ENCODE measurements at regions not wholly inside any gene's neighbourhood (a gene's known extent, or its start where the extent isn't known, plus 50 kb on each side); places are given as distances from the start of the nearest gene placed in this dataset.
"Not testable (repeated sequence)": the region's sequence is repeated elsewhere in the genome, so short reads cannot be mapped to it uniquely, and the experiment has no call there.

DNA sequence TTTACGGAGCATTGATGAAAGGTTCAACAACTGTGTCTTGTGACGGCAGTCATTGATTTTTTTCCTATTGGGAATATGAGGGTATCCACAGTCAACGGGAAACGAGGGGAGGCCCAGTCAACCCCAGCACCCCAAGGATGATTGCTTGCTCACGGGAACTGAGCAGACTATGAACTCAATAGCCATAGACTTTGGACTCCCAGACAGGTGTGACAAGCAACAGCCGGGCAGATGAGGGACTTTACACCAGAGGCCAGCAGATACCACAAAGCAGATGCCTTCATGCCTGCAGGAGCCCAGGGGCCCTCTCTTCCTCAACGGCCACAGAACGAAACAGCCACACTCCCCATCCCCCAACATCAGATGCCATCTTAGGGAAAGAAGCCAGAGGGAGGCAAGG lies 80.3 kb upstream of the FLT1 start:
- H3K4me3 ChIP-seq (ENCODE audit: low read depth, low read length), result no peak overlapping the region
- no peak for DNase-seq (ENCODE audit: low read depth)

GRCh38 chr13:28574617-28575142 lies 79.8 kb upstream of the FLT1 start:
- no peak overlapping the region for H3K4me3 ChIP-seq (ENCODE audit: low read depth, low read length)
- DNase-seq (ENCODE audit: low read depth), result peak; percentile 94

DNA sequence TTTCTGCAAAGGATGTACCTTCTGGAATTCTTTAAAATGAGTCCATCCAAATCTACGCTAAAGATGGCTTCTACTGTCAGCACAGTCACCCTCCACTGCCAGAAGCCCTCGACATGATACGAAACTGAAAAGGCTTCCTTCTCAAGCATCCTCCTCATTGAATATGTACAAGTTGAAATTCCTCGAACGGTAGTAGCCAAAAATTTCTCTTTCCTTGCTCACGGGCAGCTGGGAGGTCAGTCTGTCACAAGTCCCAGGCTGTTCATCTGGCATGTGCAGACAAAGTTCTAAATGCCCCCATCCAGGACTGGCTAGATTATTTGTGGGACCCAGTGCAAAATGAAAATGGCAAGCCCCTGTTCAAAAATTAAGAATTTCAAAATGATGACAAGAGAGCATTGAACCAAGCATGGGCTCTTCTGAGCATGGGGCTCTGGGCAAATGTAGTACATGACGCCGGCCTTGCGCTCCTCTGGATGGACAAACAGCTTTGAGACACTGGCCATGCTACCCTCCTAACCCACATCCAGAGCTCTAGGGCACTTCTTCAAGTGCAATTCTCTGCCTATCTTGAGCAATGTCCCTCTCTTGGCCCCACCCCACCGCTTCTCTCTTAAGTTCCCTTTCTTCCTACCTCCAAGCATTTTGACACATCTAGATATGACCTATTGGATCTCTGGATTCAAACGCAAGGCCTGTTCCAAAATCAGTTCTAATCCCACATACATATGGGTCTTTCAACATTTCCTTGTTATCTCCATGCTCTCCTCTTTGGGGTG lies 78.9 kb upstream of the FLT1 start:
- no peak for DNase-seq (ENCODE audit: low read depth)
- H3K4me3 ChIP-seq (ENCODE audit: low read depth, low read length), result no peak overlapping the region

- DNase-seq (ENCODE audit: low read depth), result no peak
Observed at GRCh38 chr13:28572871-28573270, 77.9 kb upstream of the FLT1 start.

GRCh38 chr13:28570356-28570755 lies 75.4 kb upstream of the FLT1 start:
- H3K4me3 ChIP-seq (ENCODE audit: low read depth, low read length); DNase-seq (ENCODE audit: low read depth): not testable (repeated sequence)

More at GRCh38 chr13:28572871-28573270, 77.9 kb upstream of the FLT1 start:
- no peak overlapping the region for H3K4me3 ChIP-seq (ENCODE audit: low read depth, low read length)

- H3K4me3 ChIP-seq (ENCODE audit: low read depth, low read length), result no peak overlapping the region
- DNase-seq (ENCODE audit: low read depth), result no peak
Observed at GRCh38 chr13:28569886-28570285, 75.0 kb upstream of the FLT1 start.

DNA sequence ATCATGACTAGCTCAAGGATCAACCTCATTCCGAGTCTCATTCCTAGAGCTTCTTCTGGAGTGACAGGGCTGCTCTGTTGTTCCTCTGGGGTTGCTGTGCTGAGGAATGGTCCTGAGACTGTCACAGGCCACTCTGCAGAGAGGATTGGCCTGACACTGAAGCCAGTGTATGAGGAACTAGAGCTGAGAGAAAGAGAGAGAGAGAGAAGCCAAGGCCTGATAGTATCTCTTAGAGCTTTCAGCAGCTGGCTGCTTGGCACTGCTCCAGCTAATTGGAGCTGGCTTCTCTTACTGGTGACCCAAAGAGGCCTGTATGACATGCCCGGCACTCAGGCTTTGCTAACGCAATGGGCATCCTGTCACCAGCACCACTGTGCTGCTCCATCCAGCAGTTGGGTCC lies 73.4 kb upstream of the FLT1 start:
- H3K4me3 ChIP-seq (ENCODE audit: low read depth, low read length), result no peak overlapping the region
- no peak for DNase-seq (ENCODE audit: low read depth)

DNA sequence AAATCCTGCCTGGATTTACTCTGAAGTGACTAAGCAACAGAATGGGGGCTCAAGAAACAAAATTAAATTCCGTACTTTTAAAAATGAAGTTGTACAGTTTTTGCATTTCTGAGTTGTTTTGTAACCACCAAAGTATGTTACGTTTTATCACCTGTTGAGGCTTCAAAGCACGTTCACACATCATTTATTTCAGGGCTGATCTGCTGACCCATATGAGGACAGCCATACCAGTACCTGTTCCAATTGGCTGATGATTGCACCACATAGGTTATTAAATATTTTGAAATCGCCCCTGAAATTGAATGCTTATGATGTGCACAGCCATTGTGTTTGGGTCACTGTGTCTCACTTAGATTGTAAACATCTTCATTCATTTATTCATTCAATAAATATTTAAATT lies 72.0 kb upstream of the FLT1 start:
- no peak for DNase-seq (ENCODE audit: low read depth)
- no peak overlapping the region for H3K4me3 ChIP-seq (ENCODE audit: low read depth, low read length)

GRCh38 chr13:28566283-28566682 lies 71.4 kb upstream of the FLT1 start:
- no peak overlapping the region for H3K4me3 ChIP-seq (ENCODE audit: low read depth, low read length)
- DNase-seq (ENCODE audit: low read depth), result no peak

DNA sequence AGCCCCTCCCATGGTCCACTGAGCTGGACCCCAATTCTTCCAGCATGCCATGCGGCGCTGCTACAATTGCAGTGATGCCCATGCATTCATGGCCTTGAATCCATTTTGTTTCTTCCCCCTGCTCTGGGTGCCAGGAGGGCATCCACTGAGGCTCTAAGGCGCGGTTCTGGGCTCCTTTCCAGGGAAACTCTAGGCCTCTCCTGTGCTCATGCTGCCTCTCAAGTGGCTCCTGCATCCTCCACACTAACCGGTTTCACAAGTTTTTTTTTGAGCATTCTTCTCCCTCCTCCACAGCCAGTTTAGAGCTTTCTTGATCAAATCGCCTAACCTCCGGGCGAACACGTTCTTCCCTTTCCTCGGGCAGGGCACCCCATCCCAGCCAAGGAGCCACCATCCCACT lies 69.1 kb upstream of the FLT1 start:
- no peak for DNase-seq (ENCODE audit: low read depth)
- no peak overlapping the region for H3K4me3 ChIP-seq (ENCODE audit: low read depth, low read length)

GRCh38 chr13:28563609-28564008 lies 68.7 kb upstream of the FLT1 start:
- DNase-seq (ENCODE audit: low read depth), result no peak
- H3K4me3 ChIP-seq (ENCODE audit: low read depth, low read length), result no peak overlapping the region

GRCh38 chr13:28560612-28561011 lies 65.7 kb upstream of the FLT1 start:
- no peak overlapping the region for H3K4me3 ChIP-seq (ENCODE audit: low read depth, low read length)

DNA sequence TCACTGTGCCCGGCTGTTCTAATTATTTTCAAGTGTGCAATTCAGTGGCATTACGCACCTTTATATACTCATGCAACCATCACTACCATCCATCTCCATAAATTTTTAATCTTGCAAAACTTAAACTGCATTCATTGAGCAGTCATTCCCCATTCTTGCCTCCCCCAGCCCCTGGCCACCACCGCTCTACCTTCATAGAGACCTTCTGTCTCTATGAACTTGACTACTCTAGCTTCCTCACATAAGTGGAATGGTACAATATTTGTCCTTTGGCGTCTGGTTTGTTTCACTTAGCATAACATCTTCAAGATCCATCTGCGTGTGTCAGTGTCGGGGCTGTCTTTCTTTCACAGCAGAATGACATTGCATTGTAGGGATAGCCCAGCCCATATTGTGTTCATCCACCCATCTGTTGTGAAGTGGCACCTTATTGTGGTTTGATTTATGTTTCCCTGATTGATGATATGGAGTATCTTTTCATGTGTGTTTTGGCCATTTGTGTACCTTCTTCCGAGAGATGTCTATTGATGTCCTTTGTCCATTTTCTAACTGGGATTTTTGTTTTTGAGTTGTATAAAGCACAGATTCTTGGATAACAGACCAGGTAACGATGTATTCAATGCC lies 64.8 kb upstream of the FLT1 start:
- no peak for DNase-seq (ENCODE audit: low read depth)
- no peak overlapping the region for H3K4me3 ChIP-seq (ENCODE audit: low read depth, low read length)

More at GRCh38 chr13:28560612-28561011, 65.7 kb upstream of the FLT1 start:
- no peak for DNase-seq (ENCODE audit: low read depth)

GRCh38 chr13:28558567-28558966 lies 63.6 kb upstream of the FLT1 start:
- DNase-seq (ENCODE audit: low read depth), result no peak
- H3K4me3 ChIP-seq (ENCODE audit: low read depth, low read length), result no peak overlapping the region

DNA sequence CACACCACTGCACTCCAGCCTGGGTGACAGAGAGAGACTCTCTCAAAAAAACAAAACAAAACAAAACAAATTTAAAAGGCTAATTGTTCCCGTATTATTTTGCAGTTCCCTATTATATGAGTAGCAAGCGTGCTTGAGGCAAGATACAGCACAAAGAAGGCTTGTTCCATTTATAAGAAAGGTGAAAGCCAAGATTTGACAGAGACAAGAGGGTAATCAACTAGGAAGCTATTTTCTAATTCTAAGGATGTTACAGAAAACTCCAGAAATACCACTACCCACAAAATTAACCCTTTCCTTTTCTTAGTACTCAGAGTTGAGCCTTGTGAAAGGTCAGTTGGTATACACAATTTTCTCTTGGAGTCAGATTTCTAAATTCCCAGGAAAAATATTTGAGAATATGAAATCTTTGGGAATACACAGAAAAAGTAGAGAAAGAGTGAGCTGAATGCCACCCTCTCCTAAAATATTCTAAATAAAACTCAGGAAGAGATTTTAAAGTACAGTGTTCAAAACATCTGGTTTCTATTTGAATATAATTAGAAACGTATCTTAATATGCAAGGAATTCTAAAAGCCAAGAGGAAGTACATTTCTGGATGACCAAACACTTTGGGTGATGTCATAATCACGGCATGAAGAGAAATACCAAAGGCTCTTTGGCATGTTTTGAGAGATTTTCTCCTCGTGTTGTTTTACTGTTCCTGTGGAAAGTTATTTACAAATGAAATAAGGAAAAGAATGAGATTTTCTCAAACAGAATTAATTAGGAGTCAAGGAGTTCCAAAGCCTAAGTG lies 63.0 kb upstream of the FLT1 start:
- peak; percentile 63 for DNase-seq (ENCODE audit: low read depth)
- no peak overlapping the region for H3K4me3 ChIP-seq (ENCODE audit: low read depth, low read length)

GRCh38 chr13:28555096-28555495 lies 60.2 kb upstream of the FLT1 start:
- DNase-seq (ENCODE audit: low read depth), result no peak
- no peak overlapping the region for H3K4me3 ChIP-seq (ENCODE audit: low read depth, low read length)

DNA sequence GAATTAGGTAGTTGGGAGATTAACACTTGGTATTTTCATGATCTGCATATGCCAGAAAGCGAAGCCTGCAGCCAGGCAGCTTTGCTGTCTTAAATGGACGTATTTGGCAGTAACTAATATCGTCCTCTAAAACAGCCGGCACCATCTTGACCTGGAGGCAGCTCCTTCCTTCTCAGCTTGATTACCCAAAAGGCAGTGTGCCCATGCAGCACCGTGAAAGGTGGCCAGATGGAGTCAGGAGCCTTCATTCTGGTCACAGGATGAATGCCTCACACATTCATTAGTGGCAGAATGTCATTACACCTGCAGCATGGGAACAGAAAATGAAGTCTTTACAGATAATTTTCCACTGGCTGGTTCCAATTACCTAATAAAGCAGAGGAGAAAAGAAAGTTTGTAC lies 59.0 kb upstream of the FLT1 start:
- H3K4me3 ChIP-seq (ENCODE audit: low read depth, low read length), result no peak overlapping the region
- DNase-seq (ENCODE audit: low read depth), result no peak

GRCh38 chr13:28552288-28552687 lies 57.4 kb upstream of the FLT1 start:
- no peak for DNase-seq (ENCODE audit: low read depth)
- no peak overlapping the region for H3K4me3 ChIP-seq (ENCODE audit: low read depth, low read length)

DNA sequence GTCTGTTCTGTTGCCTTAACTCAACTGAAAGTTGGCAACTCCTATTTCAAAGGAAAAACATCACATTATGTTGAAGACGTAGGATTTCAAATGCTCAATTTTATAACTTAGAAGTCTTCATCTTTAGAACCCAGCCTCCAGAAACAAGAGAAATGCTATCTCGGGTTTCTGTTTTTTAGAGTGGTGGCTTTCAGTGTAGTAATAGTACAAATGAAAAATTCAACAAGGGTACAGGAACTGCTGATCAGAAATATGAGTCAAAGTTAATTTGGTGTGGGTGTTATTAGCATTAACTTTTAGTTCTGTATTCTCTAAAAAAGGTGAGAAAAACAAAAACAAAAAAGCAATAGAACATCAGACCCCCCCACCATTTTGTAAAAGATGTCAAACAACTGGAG lies 56.6 kb upstream of the FLT1 start:
- DNase-seq (ENCODE audit: low read depth), result no peak
- H3K4me3 ChIP-seq (ENCODE audit: low read depth, low read length), result no peak overlapping the region

Measured in skeletal muscle cell (primary cell).